ENCODE measurements at regions not wholly inside any gene's neighbourhood (a gene's known extent, or its start where the extent isn't known, plus 50 kb on each side); places are given as distances from the start of the nearest gene placed in this dataset.
A peak's percentile ranks its signal among the peaks of the same experiment; 100 is the strongest.

GRCh38 chr3:162468791-162469190, 972.2 kb downstream of the OTOL1 start:
- no peak overlapping the region for H3K4me3 ChIP-seq (ENCODE audit: low read depth, low read length)
- no peak for DNase-seq (ENCODE audit: low read depth)
- no peak for FAIRE-seq
- TF ChIP-seq CTCF (IDR thresholded peaks at IDR 0.05; ENCODE audit: insufficient read depth, low read length, severe bottlenecking) = no peak
- no peaks in the 10 kb centered on the region for H3K36me3 ChIP-seq (ENCODE audit: control insufficient read depth, insufficient read depth, low read length)
- no peaks in the 10 kb centered on the region for H3K27me3 ChIP-seq (ENCODE audit: control insufficient read depth, insufficient read depth, low read length)

GRCh38 chr3:162487138-162487537, 990.5 kb downstream of the OTOL1 start:
- Histone ChIP-seq H3K4me3 (ENCODE audit: low read depth, low read length) (no peak overlapping the region), H3K27me3 (ENCODE audit: control insufficient read depth, insufficient read depth, low read length) (no peaks in the 10 kb centered on the region), H3K36me3 (ENCODE audit: control insufficient read depth, insufficient read depth, low read length) (no peaks in the 10 kb centered on the region)
- FAIRE-seq (no peak), DNase-seq (ENCODE audit: low read depth) (peak; percentile 10)
- no peak for TF ChIP-seq CTCF (IDR thresholded peaks at IDR 0.05; ENCODE audit: insufficient read depth, low read length, severe bottlenecking)

GRCh38 chr3:162489853-162490252, 993.2 kb downstream of the OTOL1 start:
- Histone ChIP-seq H3K36me3 (ENCODE audit: control insufficient read depth, insufficient read depth, low read length) (no peaks in the 10 kb centered on the region), H3K4me3 (ENCODE audit: low read depth, low read length) (no peak overlapping the region), H3K27me3 (ENCODE audit: control insufficient read depth, insufficient read depth, low read length) (no peaks in the 10 kb centered on the region)
- no peak for TF ChIP-seq CTCF (IDR thresholded peaks at IDR 0.05; ENCODE audit: insufficient read depth, low read length, severe bottlenecking)
- FAIRE-seq = no peak
- DNase-seq (ENCODE audit: low read depth) = no peak

- FAIRE-seq = no peak
- DNase-seq (ENCODE audit: low read depth) = no peak
- Histone ChIP-seq H3K36me3 (ENCODE audit: control insufficient read depth, insufficient read depth, low read length) (no peaks in the 10 kb centered on the region), H3K27me3 (ENCODE audit: control insufficient read depth, insufficient read depth, low read length) (no peaks in the 10 kb centered on the region), H3K4me3 (ENCODE audit: low read depth, low read length) (no peak overlapping the region)
- no peak for TF ChIP-seq CTCF (IDR thresholded peaks at IDR 0.05; ENCODE audit: insufficient read depth, low read length, severe bottlenecking)
Observed at GRCh38 chr3:162491952-162492351, 995.3 kb downstream of the OTOL1 start.

- no peak for TF ChIP-seq CTCF (IDR thresholded peaks at IDR 0.05; ENCODE audit: insufficient read depth, low read length, severe bottlenecking)
- Histone ChIP-seq H3K27me3 (ENCODE audit: control insufficient read depth, insufficient read depth, low read length) (no peaks in the 10 kb centered on the region), H3K4me3 (ENCODE audit: low read depth, low read length) (no peak overlapping the region), H3K36me3 (ENCODE audit: control insufficient read depth, insufficient read depth, low read length) (no peaks in the 10 kb centered on the region)
- no peak for DNase-seq (ENCODE audit: low read depth)
- no peak for FAIRE-seq
Observed at GRCh38 chr3:162492446-162493081, 996.0 kb downstream of the OTOL1 start.

GRCh38 chr3:162498626-162499025, 1002.0 kb downstream of the OTOL1 start:
- Histone ChIP-seq H3K36me3 (ENCODE audit: control insufficient read depth, insufficient read depth, low read length) (no peaks in the 10 kb centered on the region), H3K4me3 (ENCODE audit: low read depth, low read length) (no peak overlapping the region), H3K27me3 (ENCODE audit: control insufficient read depth, insufficient read depth, low read length) (no peaks in the 10 kb centered on the region)
- DNase-seq (ENCODE audit: low read depth) (no peak), FAIRE-seq (no peak)
- TF ChIP-seq CTCF (IDR thresholded peaks at IDR 0.05; ENCODE audit: insufficient read depth, low read length, severe bottlenecking) = no peak
